Stomach (tissue), 4 donors: ENCODE measurements at regions not wholly inside any gene's neighbourhood (a gene's known extent, or its start where the extent isn't known, plus 50 kb on each side); places are given as distances from the start of the nearest gene placed in this dataset.

Source experiments
- POLR2A ChIP-seq, 4 donors: fragments of 450-650 bp; IDR thresholded peaks; one replicate each; pipeline ENCODE4 v1.6.1; 2016; ENCODE audit warnings: antibody characterized with exemption in 4 of 4, control low read depth in 2 of 4, mild to moderate bottlenecking in 1 of 4, moderate library complexity in 1 of 4
- TF ChIP-seq, protein P1 (sequence below), 7 experiments: fragments of 450-650 bp in 4 of 7; fragments of 200-600 bp in 3 of 7; sonication (generic) in 3 of 7; IDR thresholded peaks; one replicate each; pipeline ENCODE4 v1.5.1; 2016 to 2019; ENCODE audit warnings: antibody characterized with exemption in 7 of 7, control low read depth in 2 of 7, mild to moderate bottlenecking in 1 of 7

DNA sequence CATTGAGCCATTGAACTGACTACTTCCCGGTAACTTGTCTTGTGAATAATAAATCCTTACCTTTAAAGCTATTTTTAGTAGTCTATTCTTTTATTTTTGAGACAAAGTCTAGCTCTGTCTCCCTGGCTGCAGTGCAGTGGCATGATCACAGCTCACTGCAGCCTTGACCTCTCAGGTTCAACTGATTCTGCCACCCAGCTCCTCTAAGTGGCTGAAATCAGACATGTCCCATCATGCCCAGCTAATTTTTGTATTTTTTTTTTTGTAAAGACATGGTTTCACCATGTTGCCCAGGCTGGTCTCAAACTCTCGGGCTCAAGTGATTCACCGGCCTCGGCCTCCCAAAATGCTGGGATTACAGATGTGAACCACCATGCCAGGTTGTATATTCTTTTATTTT lies 59.3 kb upstream of the PTGS2 start:
- TF ChIP-seq POLR2A (IDR thresholded peaks at IDR 0.05) = no peak
- TF ChIP-seq, protein P1, sequence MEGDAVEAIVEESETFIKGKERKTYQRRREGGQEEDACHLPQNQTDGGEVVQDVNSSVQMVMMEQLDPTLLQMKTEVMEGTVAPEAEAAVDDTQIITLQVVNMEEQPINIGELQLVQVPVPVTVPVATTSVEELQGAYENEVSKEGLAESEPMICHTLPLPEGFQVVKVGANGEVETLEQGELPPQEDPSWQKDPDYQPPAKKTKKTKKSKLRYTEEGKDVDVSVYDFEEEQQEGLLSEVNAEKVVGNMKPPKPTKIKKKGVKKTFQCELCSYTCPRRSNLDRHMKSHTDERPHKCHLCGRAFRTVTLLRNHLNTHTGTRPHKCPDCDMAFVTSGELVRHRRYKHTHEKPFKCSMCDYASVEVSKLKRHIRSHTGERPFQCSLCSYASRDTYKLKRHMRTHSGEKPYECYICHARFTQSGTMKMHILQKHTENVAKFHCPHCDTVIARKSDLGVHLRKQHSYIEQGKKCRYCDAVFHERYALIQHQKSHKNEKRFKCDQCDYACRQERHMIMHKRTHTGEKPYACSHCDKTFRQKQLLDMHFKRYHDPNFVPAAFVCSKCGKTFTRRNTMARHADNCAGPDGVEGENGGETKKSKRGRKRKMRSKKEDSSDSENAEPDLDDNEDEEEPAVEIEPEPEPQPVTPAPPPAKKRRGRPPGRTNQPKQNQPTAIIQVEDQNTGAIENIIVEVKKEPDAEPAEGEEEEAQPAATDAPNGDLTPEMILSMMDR (IDR thresholded peaks at IDR 0.05) = no peak
